Trophoblast cell (in vitro differentiated cells and primary cell): ENCODE measurements at regions not wholly inside any gene's neighbourhood (a gene's known extent, or its start where the extent isn't known, plus 50 kb on each side); places are given as distances from the start of the nearest gene placed in this dataset.
"Not testable (repeated sequence)": the region's sequence is repeated elsewhere in the genome, so short reads cannot be mapped to it uniquely, and the experiment has no call there.

Experiments
- DNase-seq, 2 donors: peaks; one replicate each; pipeline ENCODE4 v3.0.0-alpha.2; 2016
- H2AFZ ChIP-seq: 2 replicates; pipeline ENCODE4 v1.6.1; 2013; ENCODE audit warnings: low read length, moderate library complexity, mild to moderate bottlenecking; ENCODE audit not compliant: insufficient read depth, poor library complexity
- H2AK5ac ChIP-seq: 2 replicates; pipeline ENCODE4 v1.6.1; 2013; ENCODE audit warnings: mild to moderate bottlenecking, low read length
- H2BK120ac ChIP-seq: 2 replicates; pipeline ENCODE4 v1.6.1; 2013; ENCODE audit warnings: low read length, mild to moderate bottlenecking, moderate library complexity; ENCODE audit not compliant: insufficient read depth, poor library complexity
- H2BK12ac ChIP-seq: 2 replicates; pipeline ENCODE4 v1.6.1; 2013; ENCODE audit warnings: mild to moderate bottlenecking, low read length, moderate library complexity
- H2BK5ac ChIP-seq: 2 replicates; pipeline ENCODE4 v1.6.1; 2013; ENCODE audit warnings: low read length, low read depth, moderate library complexity, mild to moderate bottlenecking; ENCODE audit not compliant: poor library complexity
- H3K14ac ChIP-seq: 2 replicates; pipeline ENCODE4 v1.6.1; 2013; ENCODE audit warnings: mild to moderate bottlenecking, low read length
- H3K18ac ChIP-seq: 2 replicates; pipeline ENCODE4 v1.6.1; 2013; ENCODE audit warnings: mild to moderate bottlenecking, low read length
- H3K23ac ChIP-seq: 2 replicates; pipeline ENCODE4 v1.6.1; 2013; ENCODE audit warnings: low read length
- H3K27ac ChIP-seq: 2 replicates; pipeline ENCODE4 v1.5.1; 2013; ENCODE audit warnings: low read depth, mild to moderate bottlenecking, inconsistent platforms, low read length, moderate library complexity
- H3K27me3 ChIP-seq: 2 replicates; pipeline ENCODE4 v1.6.1; 2013; ENCODE audit warnings: inconsistent platforms, mild to moderate bottlenecking, low read length, moderate library complexity; ENCODE audit not compliant: insufficient read depth
- H3K36me3 ChIP-seq, 2 experiments: 1 replicate in 1 of 2; 2 replicates in 1 of 2; pipeline ENCODE4 v1.6.1; 2013; ENCODE audit warnings: low read length in 2 of 2, mild to moderate bottlenecking in 2 of 2, moderate library complexity in 1 of 2; ENCODE audit not compliant: insufficient read depth in 2 of 2, control insufficient read depth in 1 of 2
- H3K4ac ChIP-seq: 2 replicates; pipeline ENCODE4 v1.6.1; 2013; ENCODE audit warnings: low read depth, mild to moderate bottlenecking, low read length, moderate library complexity
- H3K4me1 ChIP-seq, 2 experiments: 1 replicate in 1 of 2; 2 replicates in 1 of 2; pipeline ENCODE4 v1.6.1; 2013; ENCODE audit warnings: low read length in 2 of 2, mild to moderate bottlenecking in 2 of 2, moderate library complexity in 1 of 2; ENCODE audit not compliant: insufficient read depth in 2 of 2, control insufficient read depth in 1 of 2
- H3K4me2 ChIP-seq: 2 replicates; pipeline ENCODE4 v1.6.1; 2013; ENCODE audit warnings: inconsistent platforms, mild to moderate bottlenecking, low read length, moderate library complexity
- H3K4me3 ChIP-seq: 2 replicates; pipeline ENCODE4 v1.5.1; 2013; ENCODE audit warnings: mild to moderate bottlenecking, low read depth, low read length, inconsistent platforms
- H3K79me1 ChIP-seq: one replicate; pipeline ENCODE4 v1.6.1; 2013; ENCODE audit warnings: low read length
- H3K79me2 ChIP-seq: 2 replicates; pipeline ENCODE4 v1.6.1; 2013; ENCODE audit warnings: low read length, mild to moderate bottlenecking; ENCODE audit not compliant: control insufficient read depth, insufficient read depth, poor library complexity
- H3K9ac ChIP-seq: 2 replicates; pipeline ENCODE4 v1.6.1; 2013; ENCODE audit warnings: mild to moderate bottlenecking, low read length
- H3K9me3 ChIP-seq: 2 replicates; pipeline ENCODE4 v1.6.1; 2013; ENCODE audit warnings: low read depth, mild to moderate bottlenecking, control low read depth, inconsistent platforms, low read length; ENCODE audit not compliant: insufficient read depth
- H4K12ac ChIP-seq: 2 replicates; pipeline ENCODE4 v1.6.1; 2013; ENCODE audit warnings: low read depth, mild to moderate bottlenecking, low read length, moderate library complexity
- H4K8ac ChIP-seq: 2 replicates; pipeline ENCODE4 v1.6.1; 2013; ENCODE audit warnings: low read depth, mild to moderate bottlenecking, low read length, moderate library complexity
- H4K91ac ChIP-seq: one replicate; pipeline ENCODE4 v1.6.1; 2013; ENCODE audit warnings: low read depth, mild to moderate bottlenecking, low read length, moderate library complexity
- WGBS: extraction: QIAGEN DNeasy Blood & Tissue Kit; methylation state at CpG from one replicate; pipeline ENCODE4 v1.1.7; 2013; ENCODE audit warnings: missing lambda C conversion rate; ENCODE audit not compliant: insufficient read length, insufficient coverage; ENCODE audit errors: extremely low coverage; 5-methylcytosine and 5-hydroxymethylcytosine counted together

DNA sequence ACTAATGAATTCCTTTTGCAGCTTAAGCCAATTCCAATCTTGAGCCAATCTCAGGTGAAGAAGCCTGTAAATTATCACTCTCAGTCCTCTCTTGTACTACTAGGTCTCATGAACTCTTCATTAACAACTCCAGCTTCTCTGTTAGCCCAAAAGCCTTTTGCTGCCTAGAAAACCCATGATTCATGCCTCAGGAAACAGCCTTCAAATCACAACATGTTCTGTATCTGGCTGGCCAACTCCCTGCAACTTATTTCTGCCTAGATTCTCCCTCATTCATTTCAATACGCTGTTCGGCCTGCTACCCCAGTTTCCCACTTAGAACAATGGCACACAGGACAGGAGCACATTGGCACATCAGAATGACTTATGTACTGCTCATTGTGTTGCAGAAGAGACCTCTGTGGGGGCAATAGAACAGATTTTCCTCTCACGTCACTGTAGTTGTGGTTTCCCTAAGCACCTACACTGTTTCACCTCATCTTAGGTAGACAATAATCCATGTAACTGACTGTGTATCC is 395.4 kb downstream of the OR4F29 start:
- not testable (repeated sequence) for H4K12ac ChIP-seq, H2AFZ ChIP-seq, H3K4me2 ChIP-seq, H3K9ac ChIP-seq, H2BK5ac ChIP-seq, H3K27ac ChIP-seq, H2BK12ac ChIP-seq, H3K9me3 ChIP-seq, H3K4ac ChIP-seq, H3K23ac ChIP-seq, H3K4me3 ChIP-seq, H3K14ac ChIP-seq, DNase-seq, H3K4me1 ChIP-seq, H2AK5ac ChIP-seq, H3K79me1 ChIP-seq, H3K79me2 ChIP-seq, H4K91ac ChIP-seq, H3K27me3 ChIP-seq, H3K36me3 ChIP-seq, H3K18ac ChIP-seq, H2BK120ac ChIP-seq, H4K8ac ChIP-seq
- no CpG with 5 or more reads among the region's 3 CpGs for WGBS

DNA sequence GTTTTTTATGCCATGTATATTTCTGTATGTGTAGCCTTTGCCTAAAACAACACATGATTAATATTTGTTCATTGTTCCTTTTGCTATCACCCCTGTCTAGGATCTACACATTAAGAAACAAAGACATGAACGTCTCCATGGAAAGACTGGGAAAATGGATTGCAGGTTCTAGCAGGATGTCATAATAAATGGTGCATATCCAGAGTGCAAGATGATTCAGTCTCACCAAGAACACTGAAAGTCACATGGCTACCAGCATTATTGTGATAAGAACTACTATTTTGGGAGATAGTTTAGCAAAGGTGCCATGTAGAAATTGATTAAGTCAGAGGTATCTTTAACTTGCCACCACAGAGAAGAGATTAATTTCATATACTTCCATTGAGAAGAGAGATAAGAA is 398.3 kb downstream of the OR4F29 start:
- not testable (repeated sequence) for H3K4me3 ChIP-seq, H3K79me2 ChIP-seq, H2AFZ ChIP-seq, H3K9me3 ChIP-seq, H3K23ac ChIP-seq, H4K91ac ChIP-seq, H3K27ac ChIP-seq, H3K4ac ChIP-seq, H3K18ac ChIP-seq, H4K8ac ChIP-seq, H3K9ac ChIP-seq, H4K12ac ChIP-seq, H3K27me3 ChIP-seq, H2BK5ac ChIP-seq, H3K4me2 ChIP-seq, H3K36me3 ChIP-seq, H2BK120ac ChIP-seq, H2BK12ac ChIP-seq, DNase-seq, H3K79me1 ChIP-seq, H3K4me1 ChIP-seq, H3K14ac ChIP-seq, H2AK5ac ChIP-seq
- no CpG with 5 or more reads among the region's 1 CpG for WGBS

DNA sequence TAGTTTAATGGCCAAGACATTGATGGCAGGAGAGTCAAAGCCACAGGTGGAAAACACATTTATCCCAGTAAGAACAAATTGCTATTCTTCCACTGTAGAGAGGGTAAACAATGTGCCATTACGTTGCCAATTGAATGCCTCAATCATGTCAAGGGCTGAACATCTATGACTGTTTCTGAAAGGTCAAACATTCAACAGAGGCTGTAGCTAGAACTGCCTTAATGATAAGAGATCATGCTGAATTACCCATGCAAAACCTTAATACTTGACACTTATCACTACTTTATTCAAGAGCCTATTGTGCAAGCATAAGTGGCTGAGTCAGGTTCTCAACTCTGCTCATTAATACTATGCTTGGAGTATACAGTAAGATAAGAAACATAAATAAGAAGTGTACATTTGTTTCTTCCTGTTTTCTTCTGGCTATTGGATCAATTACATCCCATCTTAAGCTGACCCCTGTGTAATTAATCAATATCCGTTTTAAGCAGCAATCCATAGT is 409.5 kb downstream of the OR4F29 start:
- H3K9me3 ChIP-seq, H3K14ac ChIP-seq, H3K79me1 ChIP-seq, H3K4me1 ChIP-seq, H3K4ac ChIP-seq, H3K27ac ChIP-seq, H2BK120ac ChIP-seq, H3K4me3 ChIP-seq, H2AFZ ChIP-seq, H2BK12ac ChIP-seq, H3K27me3 ChIP-seq, H3K23ac ChIP-seq, H3K18ac ChIP-seq, H3K36me3 ChIP-seq, H3K9ac ChIP-seq, H3K4me2 ChIP-seq, H2AK5ac ChIP-seq, DNase-seq, H4K91ac ChIP-seq, H4K8ac ChIP-seq, H2BK5ac ChIP-seq, H3K79me2 ChIP-seq, H4K12ac ChIP-seq: not testable (repeated sequence)
- WGBS: no CpG with 5 or more reads among the region's 2 CpGs

DNA sequence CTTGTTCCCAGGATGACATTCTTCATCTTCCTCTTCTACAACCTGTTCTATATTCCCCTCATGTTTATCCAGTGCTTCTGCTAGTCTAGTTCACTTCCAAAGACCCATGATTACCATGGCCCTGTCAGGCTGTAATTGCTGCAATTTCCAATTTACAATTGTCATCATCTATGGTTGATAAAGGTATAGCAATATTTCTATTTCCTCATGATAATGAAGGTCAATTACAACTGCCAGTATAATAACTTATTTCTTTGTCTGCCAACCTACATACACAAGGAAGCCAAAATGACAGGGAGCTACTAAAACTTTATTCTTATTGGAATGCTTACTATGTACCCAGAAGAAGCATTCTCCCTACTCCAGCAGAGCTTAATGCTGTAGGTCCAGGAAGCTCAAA is 410.3 kb downstream of the OR4F29 start:
- H4K12ac ChIP-seq, H3K4me1 ChIP-seq, H4K8ac ChIP-seq, H3K27me3 ChIP-seq, H2BK12ac ChIP-seq, H3K23ac ChIP-seq, H2BK5ac ChIP-seq, H3K4ac ChIP-seq, H3K14ac ChIP-seq, H3K4me2 ChIP-seq, H3K79me1 ChIP-seq, H4K91ac ChIP-seq, DNase-seq, H2AFZ ChIP-seq, H3K27ac ChIP-seq, H3K18ac ChIP-seq, H3K36me3 ChIP-seq, H2AK5ac ChIP-seq, H2BK120ac ChIP-seq, H3K79me2 ChIP-seq, H3K9ac ChIP-seq, H3K4me3 ChIP-seq, H3K9me3 ChIP-seq: not testable (repeated sequence)
